Stomach (tissue), 8 donors: ENCODE measurements at regions not wholly inside any gene's neighbourhood (a gene's known extent, or its start where the extent isn't known, plus 50 kb on each side); places are given as distances from the start of the nearest gene placed in this dataset.

Experiments
- DNase-seq, 2 donors: peaks; one replicate each; pipeline versions ENCODE4 v3.0.0 to v3.0.0-alpha.2; 2013 to 2019
- H3K27ac ChIP-seq, 5 donors: fragments of 200-600 bp in 4 of 5; sonication (generic) in 4 of 5; one replicate each; pipeline ENCODE4 v1.5.1; 2013 to 2019; ENCODE audit warnings: mild to moderate bottlenecking in 1 of 5, moderate library complexity in 1 of 5
- H3K27me3 ChIP-seq, 3 donors: fragments of 200-600 bp; sonication (generic); one replicate each; pipeline ENCODE4 v1.5.1; 2017 to 2019; ENCODE audit warnings: mixed run types in 1 of 3
- H3K36me3 ChIP-seq, 4 donors: fragments of 200-600 bp; sonication (generic); 1 replicate in 3 of 4; 2 replicates in 1 of 4; pipeline ENCODE4 v1.5.1; 2016 to 2019
- H3K4me1 ChIP-seq, 4 donors: fragments of 200-600 bp; sonication (generic); one replicate each; pipeline ENCODE4 v1.5.1; 2016 to 2019
- H3K4me3 ChIP-seq, 4 donors: fragments of 200-600 bp; sonication (generic) in 3 of 4; one replicate each; pipeline ENCODE4 v1.5.1; 2016 to 2019; ENCODE audit warnings: mild to moderate bottlenecking in 1 of 4
- H3K9me3 ChIP-seq, 4 donors: fragments of 200-600 bp; sonication (generic); one replicate each; pipeline ENCODE4 v1.5.1; 2016 to 2019
- CTCF ChIP-seq, 7 experiments: fragments of 450-650 bp in 4 of 7; fragments of 200-600 bp in 3 of 7; sonication (generic) in 3 of 7; IDR thresholded peaks; one replicate each; pipeline ENCODE4 v1.5.1; 2016 to 2019; ENCODE audit warnings: antibody characterized with exemption in 7 of 7, control low read depth in 2 of 7, mild to moderate bottlenecking in 1 of 7
- EP300 ChIP-seq: sonication (generic); formaldehyde crosslinking; IDR thresholded peaks from one replicate; pipeline ENCODE4 v1.6.1; 2017; ENCODE audit warnings: antibody characterized with exemption
- POLR2A ChIP-seq, 4 donors: fragments of 450-650 bp; IDR thresholded peaks; one replicate each; pipeline ENCODE4 v1.6.1; 2016; ENCODE audit warnings: antibody characterized with exemption in 4 of 4, control low read depth in 2 of 4, mild to moderate bottlenecking in 1 of 4, moderate library complexity in 1 of 4
- POLR2AphosphoS5 ChIP-seq, 3 donors: sonication (generic); formaldehyde crosslinking; IDR thresholded peaks; one replicate each; pipeline ENCODE4 v1.6.1; 2016; ENCODE audit warnings: antibody characterized with exemption in 3 of 3
- WGBS, 5 donors: extraction: QIAGEN DNeasy Blood & Tissue Kit in 3 of 5; methylation state at CpG; one replicate each; pipeline versions ENCODE4 v1.1.5 to v1.1.7; 2013 to 2018; 5-methylcytosine and 5-hydroxymethylcytosine counted together
- intact Hi-C: fragments of 100-400 bp; cut with DNase I; formaldehyde crosslinking; loops from one replicate; pipeline ENCODE4 v1.15.1; 2023; ENCODE audit warnings: low total_unique reads
- small RNA-seq, 4 donors: library from RNA; depleted of rRNA; stranded (forward); fragments of <200 nt; gene quantifications; one replicate each; pipeline ENCODE3, GENCODE V24; 2016
- donor health status: healthy with polysubstance abuse.
- donor health status: Bipolar disorder and iron deficiency.
- donor health status: healthy.

- TF ChIP-seq POLR2AphosphoS5 (IDR thresholded peaks at IDR 0.05) (no peak), POLR2A (IDR thresholded peaks at IDR 0.05) (no peak), EP300 (no peak), CTCF (IDR thresholded peaks at IDR 0.05) (no peak)
- intact Hi-C loops: no loop called here
- Histone ChIP-seq H3K27me3 (no peaks in the 10 kb centered on the region), H3K27ac (no peak overlapping the region), H3K4me1 (no peaks in the 10 kb centered on the region), H3K36me3 (no peaks in the 10 kb centered on the region), H3K9me3 (peaks cover 0 to 6% (median 0%) of the 10 kb centered on the region in 4 donors), H3K4me3 (no peak overlapping the region)
- peak in 1 of 2 donors; percentile 57 for DNase-seq
- WGBS, 5 donors: 50 to 72% (median 58%) methylated on average over 3 of the region's 3 CpGs
These were observed 74.2 kb downstream of the DPPA2 start for GRCh38 chr3:109242187-109242523.

Small RNA genes lying in the stretch of these regions (small RNA-seq; reads per million reads assigned to genes)
- 0 reads per million in 4 donors for gene RNU6-1236P
